ENCODE measurements at regions not wholly inside any gene's neighbourhood (a gene's known extent, or its start where the extent isn't known, plus 50 kb on each side); places are given as distances from the start of the nearest gene placed in this dataset.

- Mint-ChIP-seq H3K27me3 (ENCODE audit: unreplicated experiment) (no peaks in the 10 kb centered on the region), H3K9me3 (ENCODE audit: unreplicated experiment) (no peaks in the 10 kb centered on the region), H3K36me3 (ENCODE audit: unreplicated experiment) (no peaks in the 10 kb centered on the region), H3K4me1 (ENCODE audit: unreplicated experiment) (no peaks in the 10 kb centered on the region), H3K27ac (ENCODE audit: unreplicated experiment) (no peak overlapping the region), H3K4me3 (ENCODE audit: unreplicated experiment) (no peak overlapping the region)
- TF ChIP-seq CTCF (IDR thresholded peaks at IDR 0.05), result no peak
- no peak for DNase-seq (ENCODE audit: extremely low spot score, unreplicated experiment)
Observed at GRCh38 chr5:101689306-101689705, 606.8 kb downstream of the SLCO4C1 start.

- no peaks in the 10 kb centered on the region for H3K36me3 Mint-ChIP-seq (ENCODE audit: unreplicated experiment)
- no peaks in the 10 kb centered on the region for H3K27me3 Mint-ChIP-seq (ENCODE audit: unreplicated experiment)
Observed at GRCh38 chr5:101688156-101688555, 607.9 kb downstream of the SLCO4C1 start.

GRCh38 chr5:101687349-101687985 is 608.6 kb downstream of the SLCO4C1 start:
- H3K4me3 Mint-ChIP-seq (ENCODE audit: unreplicated experiment), result no peak overlapping the region
- H3K36me3 Mint-ChIP-seq (ENCODE audit: unreplicated experiment), result no peaks in the 10 kb centered on the region
- no peak for DNase-seq (ENCODE audit: extremely low spot score, unreplicated experiment)
- no peaks in the 10 kb centered on the region for H3K9me3 Mint-ChIP-seq (ENCODE audit: unreplicated experiment)
- TF ChIP-seq CTCF (IDR thresholded peaks at IDR 0.05), result no peak
- no peaks in the 10 kb centered on the region for H3K4me1 Mint-ChIP-seq (ENCODE audit: unreplicated experiment)
- H3K27ac Mint-ChIP-seq (ENCODE audit: unreplicated experiment), result no peak overlapping the region
- H3K27me3 Mint-ChIP-seq (ENCODE audit: unreplicated experiment), result no peaks in the 10 kb centered on the region

More at GRCh38 chr5:101688156-101688555, 607.9 kb downstream of the SLCO4C1 start:
- no peaks in the 10 kb centered on the region for H3K9me3 Mint-ChIP-seq (ENCODE audit: unreplicated experiment)
- H3K4me1 Mint-ChIP-seq (ENCODE audit: unreplicated experiment), result no peaks in the 10 kb centered on the region
- H3K27ac Mint-ChIP-seq (ENCODE audit: unreplicated experiment), result no peak overlapping the region
- no peak for TF ChIP-seq CTCF (IDR thresholded peaks at IDR 0.05)
- DNase-seq (ENCODE audit: extremely low spot score, unreplicated experiment), result no peak
- H3K4me3 Mint-ChIP-seq (ENCODE audit: unreplicated experiment), result no peak overlapping the region

- no peaks in the 10 kb centered on the region for H3K36me3 Mint-ChIP-seq (ENCODE audit: unreplicated experiment)
- no peaks in the 10 kb centered on the region for H3K9me3 Mint-ChIP-seq (ENCODE audit: unreplicated experiment)
- no peaks in the 10 kb centered on the region for H3K27me3 Mint-ChIP-seq (ENCODE audit: unreplicated experiment)
- H3K4me1 Mint-ChIP-seq (ENCODE audit: unreplicated experiment), result no peaks in the 10 kb centered on the region
- TF ChIP-seq CTCF (IDR thresholded peaks at IDR 0.05), result no peak
- DNase-seq (ENCODE audit: extremely low spot score, unreplicated experiment), result no peak
- H3K4me3 Mint-ChIP-seq (ENCODE audit: unreplicated experiment), result no peak overlapping the region
- no peak overlapping the region for H3K27ac Mint-ChIP-seq (ENCODE audit: unreplicated experiment)
Observed at GRCh38 chr5:101686536-101687157, 609.4 kb downstream of the SLCO4C1 start.

GRCh38 chr5:101679816-101680215 is 616.3 kb downstream of the SLCO4C1 start:
- Mint-ChIP-seq H3K4me3 (ENCODE audit: unreplicated experiment) (no peak overlapping the region), H3K27me3 (ENCODE audit: unreplicated experiment) (no peaks in the 10 kb centered on the region), H3K9me3 (ENCODE audit: unreplicated experiment) (no peaks in the 10 kb centered on the region), H3K27ac (ENCODE audit: unreplicated experiment) (no peak overlapping the region), H3K36me3 (ENCODE audit: unreplicated experiment) (no peaks in the 10 kb centered on the region), H3K4me1 (ENCODE audit: unreplicated experiment) (peaks cover 2% of the 10 kb centered on the region)
- TF ChIP-seq CTCF (IDR thresholded peaks at IDR 0.05), result no peak
- DNase-seq (ENCODE audit: extremely low spot score, unreplicated experiment), result no peak

All from osteocyte (in vitro differentiated cells).